ENCODE measurements at regions not wholly inside any gene's neighbourhood (a gene's known extent, or its start where the extent isn't known, plus 50 kb on each side); places are given as distances from the start of the nearest gene placed in this dataset.

GRCh38 chr6:24987446-24988115 is 51.8 kb upstream of the RIPOR2 start:
- TF ChIP-seq GATA2 (IDR thresholded peaks at IDR 0.05; ENCODE audit: low read depth, low read length): no peak
- TF ChIP-seq GATA3 (IDR thresholded peaks at IDR 0.05; ENCODE audit: low read depth, low read length): no peak

DNA sequence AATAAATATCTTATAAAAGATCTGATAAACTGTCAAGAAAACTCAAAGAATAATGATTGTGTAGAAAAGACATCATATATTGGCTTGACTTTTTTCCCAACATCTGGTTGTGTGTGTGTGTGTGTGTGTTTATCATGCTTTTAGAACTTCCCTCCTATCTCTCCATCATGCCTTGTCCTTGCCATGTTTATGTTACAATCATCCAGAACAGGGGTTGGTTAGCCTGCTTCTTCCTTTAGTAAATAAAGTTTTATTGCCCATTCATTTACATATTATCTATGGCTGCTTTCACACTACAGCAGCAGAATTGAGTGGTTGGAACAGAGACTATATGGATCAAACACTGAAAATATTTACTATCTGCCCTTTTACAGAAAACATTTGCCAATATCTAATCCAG is 52.8 kb upstream of the RIPOR2 start:
- no peak for TF ChIP-seq GATA2 (IDR thresholded peaks at IDR 0.05; ENCODE audit: low read depth, low read length)
- no peak for TF ChIP-seq GATA3 (IDR thresholded peaks at IDR 0.05; ENCODE audit: low read depth, low read length)

DNA sequence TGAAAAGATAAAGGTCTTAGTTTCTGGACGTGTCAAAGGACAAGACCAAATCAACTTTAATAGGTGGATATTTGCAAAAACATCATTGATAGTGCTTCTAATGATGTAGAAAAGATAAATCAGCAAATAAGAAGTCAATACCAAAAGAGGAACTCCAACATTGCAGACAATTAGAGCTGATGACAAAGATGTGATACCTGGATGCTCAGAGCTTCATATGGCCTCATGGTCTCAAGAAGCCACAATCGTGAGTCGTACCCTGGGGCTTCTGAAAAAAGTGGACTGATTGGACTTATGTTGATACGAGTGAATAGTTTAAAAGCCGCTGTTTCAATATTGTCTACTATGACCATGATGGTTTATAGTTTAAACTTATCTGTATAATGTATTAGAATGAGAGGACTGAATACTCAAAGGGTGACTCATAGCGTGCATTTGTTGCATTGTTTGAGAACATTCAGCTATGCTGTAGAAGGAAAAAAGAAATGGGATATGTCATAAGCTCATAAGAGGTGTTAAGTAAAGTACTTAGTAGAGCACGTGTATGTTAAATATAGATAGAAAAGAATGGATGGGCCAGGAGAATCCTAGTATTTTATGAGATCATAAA is 54.6 kb upstream of the RIPOR2 start:
- no peak for TF ChIP-seq GATA3 (IDR thresholded peaks at IDR 0.05; ENCODE audit: low read depth, low read length)
- TF ChIP-seq GATA2 (IDR thresholded peaks at IDR 0.05; ENCODE audit: low read depth, low read length): no peak

GRCh38 chr6:24990944-24991809 is 55.4 kb upstream of the RIPOR2 start:
- no peak for TF ChIP-seq GATA3 (IDR thresholded peaks at IDR 0.05; ENCODE audit: low read depth, low read length)
- TF ChIP-seq GATA2 (IDR thresholded peaks at IDR 0.05; ENCODE audit: low read depth, low read length): no peak

DNA sequence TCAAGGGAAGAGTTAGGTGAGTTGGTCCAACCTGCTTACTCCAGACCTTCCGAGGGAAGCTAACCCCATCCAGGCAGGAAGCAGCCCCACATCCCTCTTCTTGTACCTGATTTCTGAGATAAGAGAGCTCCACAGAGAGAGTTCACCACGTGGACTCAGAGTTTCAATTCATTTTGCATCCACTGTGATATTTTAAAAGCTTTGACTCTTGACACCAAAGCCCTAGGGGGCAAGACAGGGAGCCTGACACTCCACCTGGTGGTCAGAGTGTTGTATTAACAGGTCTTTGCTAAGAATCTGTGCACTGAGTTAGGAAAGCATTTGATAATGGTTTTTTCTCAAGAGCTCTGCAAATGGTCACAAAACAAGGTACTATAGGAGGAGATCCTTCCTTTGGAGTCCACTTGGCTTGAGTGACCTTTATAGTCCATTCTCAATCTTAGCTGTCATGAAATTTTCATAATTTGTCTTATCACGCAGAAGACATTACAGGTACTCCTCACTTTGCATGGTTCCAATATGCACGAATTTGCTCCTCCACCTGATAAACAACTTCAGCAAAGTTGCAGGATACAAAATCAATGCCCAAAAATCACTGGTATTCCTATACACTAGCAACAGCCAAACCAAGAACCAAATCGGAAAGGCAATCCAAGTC is 56.2 kb upstream of the RIPOR2 start:
- TF ChIP-seq GATA3 (IDR thresholded peaks at IDR 0.05; ENCODE audit: low read depth, low read length): no peak
- TF ChIP-seq GATA2 (IDR thresholded peaks at IDR 0.05; ENCODE audit: low read depth, low read length): no peak

- no peak for TF ChIP-seq GATA3 (IDR thresholded peaks at IDR 0.05; ENCODE audit: low read depth, low read length)
- no peak for TF ChIP-seq GATA2 (IDR thresholded peaks at IDR 0.05; ENCODE audit: low read depth, low read length)
Measured at GRCh38 chr6:24994812-24995211, 59.1 kb upstream of the RIPOR2 start.

DNA sequence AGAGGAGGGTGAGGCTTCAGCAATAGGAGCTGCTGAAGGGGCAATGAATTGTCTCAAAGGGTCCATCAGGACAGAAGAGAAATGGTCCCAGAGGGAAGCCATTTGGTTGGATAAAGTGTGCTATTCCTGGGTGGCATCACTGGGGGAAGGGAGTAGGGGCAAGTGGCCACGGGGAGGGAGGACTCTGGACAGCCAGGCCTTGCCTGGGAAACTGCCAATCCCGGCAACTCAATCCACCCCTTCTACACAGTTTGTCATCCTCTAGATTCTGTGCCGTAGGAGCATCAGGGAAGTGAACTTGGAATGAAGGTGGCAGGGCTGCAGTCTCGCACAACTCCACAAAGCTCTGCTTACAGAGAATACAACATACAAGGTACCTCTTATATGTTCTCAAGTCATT is 59.5 kb upstream of the RIPOR2 start:
- no peak for TF ChIP-seq GATA3 (IDR thresholded peaks at IDR 0.05; ENCODE audit: low read depth, low read length)

GRCh38 chr6:24996269-24996836 is 60.6 kb upstream of the RIPOR2 start:
- TF ChIP-seq GATA3 (IDR thresholded peaks at IDR 0.05; ENCODE audit: low read depth, low read length) (no peak), GATA2 (IDR thresholded peaks at IDR 0.05; ENCODE audit: low read depth, low read length) (no peak)

GRCh38 chr6:24997231-24997630 is 61.5 kb upstream of the RIPOR2 start:
- TF ChIP-seq GATA2 (IDR thresholded peaks at IDR 0.05; ENCODE audit: low read depth, low read length) (no peak), GATA3 (IDR thresholded peaks at IDR 0.05; ENCODE audit: low read depth, low read length) (no peak)

GRCh38 chr6:24997905-24998304 is 62.1 kb upstream of the RIPOR2 start:
- no peak for TF ChIP-seq GATA3 (IDR thresholded peaks at IDR 0.05; ENCODE audit: low read depth, low read length)
- TF ChIP-seq GATA2 (IDR thresholded peaks at IDR 0.05; ENCODE audit: low read depth, low read length): no peak

- no peak for TF ChIP-seq GATA3 (IDR thresholded peaks at IDR 0.05; ENCODE audit: low read depth, low read length)
- no peak for TF ChIP-seq GATA2 (IDR thresholded peaks at IDR 0.05; ENCODE audit: low read depth, low read length)
Measured at GRCh38 chr6:25002326-25003091, 66.7 kb upstream of the RIPOR2 start.

DNA sequence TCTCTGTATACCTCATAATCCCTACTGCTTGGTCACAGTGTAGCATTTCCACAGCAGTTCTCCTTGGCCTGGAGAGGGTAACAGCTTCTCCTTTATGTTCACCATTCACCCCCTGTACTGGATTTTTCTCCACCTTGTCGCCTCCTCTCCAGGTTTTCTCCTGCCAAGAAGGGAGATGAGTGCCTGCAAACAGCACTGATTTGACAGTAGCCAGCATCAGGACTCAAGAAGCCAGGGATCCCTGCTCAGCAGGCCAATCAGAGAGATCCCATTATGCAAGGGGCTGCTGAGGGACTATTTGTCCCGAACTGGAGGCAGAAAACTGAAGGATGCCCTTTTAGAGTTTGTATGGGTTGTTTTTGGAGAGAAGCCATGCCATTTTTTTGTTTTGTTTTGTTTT is 68.6 kb upstream of the RIPOR2 start:
- TF ChIP-seq GATA3 (IDR thresholded peaks at IDR 0.05; ENCODE audit: low read depth, low read length) (no peak), GATA2 (IDR thresholded peaks at IDR 0.05; ENCODE audit: low read depth, low read length) (no peak)

- TF ChIP-seq GATA2 (IDR thresholded peaks at IDR 0.05; ENCODE audit: low read depth, low read length): no peak
- no peak for TF ChIP-seq GATA3 (IDR thresholded peaks at IDR 0.05; ENCODE audit: low read depth, low read length)
Measured at GRCh38 chr6:25005010-25005409, 69.2 kb upstream of the RIPOR2 start.
